ENCODE measurements at regions not wholly inside any gene's neighbourhood (a gene's known extent, or its start where the extent isn't known, plus 50 kb on each side); places are given as distances from the start of the nearest gene placed in this dataset.

GRCh38 chr4:27947302-27947701 lies 1086.7 kb downstream of the STIM2 start:
- H3K27ac ChIP-seq (ENCODE audit: insufficient read depth, low read length), result no peak overlapping the region

GRCh38 chr4:27964095-27964494 lies 1103.5 kb downstream of the STIM2 start:
- Histone ChIP-seq H3K4me3 (replicated peaks in 1 of 4; ENCODE audit: control extremely low read depth in 1 of 4, insufficient read depth in 1 of 4, low read depth in 3 of 4, low read length in 4 of 4) (no peak overlapping the region), H3K4me1 (ENCODE audit: control insufficient read depth, extremely low read depth, insufficient read depth, low read length) (no peaks in the 10 kb centered on the region), H3K9ac (ENCODE audit: insufficient read depth, low read length) (no peak overlapping the region), H3K27me3 (ENCODE audit: control insufficient read depth, insufficient read depth, low read length) (no peaks in the 10 kb centered on the region), H3K9me3 (ENCODE audit: control insufficient read depth, insufficient read depth, low read depth, low read length) (no peaks in the 10 kb centered on the region), H3K27ac (ENCODE audit: insufficient read depth, low read length) (no peak overlapping the region), H3K4me2 (ENCODE audit: extremely low read depth, insufficient read depth, low read length) (no peak overlapping the region), H2AFZ (ENCODE audit: low read length) (no peak overlapping the region), H3K79me2 (ENCODE audit: control insufficient read depth, insufficient read depth, low read length) (no peaks in the 10 kb centered on the region), H3K36me3 (ENCODE audit: control insufficient read depth, insufficient read depth, low read length) (no peaks in the 10 kb centered on the region), H4K20me1 (ENCODE audit: control insufficient read depth, extremely low read depth, insufficient read depth, low read length) (no peaks in the 10 kb centered on the region)
- DNase-seq (ENCODE audit: low read depth in 2 of 2), result no peak
- TF ChIP-seq CTCF (conservative IDR thresholded peaks at IDR 0.05 in 1 of 2, IDR thresholded peaks at IDR 0.05 in 1 of 2; ENCODE audit: low read depth in 1 of 2, low read length in 2 of 2) (no peak), EZH2 (IDR thresholded peaks at IDR 0.05; ENCODE audit: low read length, missing control alignments) (no peak)

More at GRCh38 chr4:27947302-27947701, 1086.7 kb downstream of the STIM2 start:
- no peak overlapping the region for H2AFZ ChIP-seq (ENCODE audit: low read length)
- H3K4me2 ChIP-seq (ENCODE audit: extremely low read depth, insufficient read depth, low read length), result no peak overlapping the region
- no peaks in the 10 kb centered on the region for H3K4me1 ChIP-seq (ENCODE audit: control insufficient read depth, extremely low read depth, insufficient read depth, low read length)
- no peaks in the 10 kb centered on the region for H3K9me3 ChIP-seq (ENCODE audit: control insufficient read depth, insufficient read depth, low read depth, low read length)
- no peaks in the 10 kb centered on the region for H4K20me1 ChIP-seq (ENCODE audit: control insufficient read depth, extremely low read depth, insufficient read depth, low read length)
- no peaks in the 10 kb centered on the region for H3K79me2 ChIP-seq (ENCODE audit: control insufficient read depth, insufficient read depth, low read length)
- TF ChIP-seq CTCF (conservative IDR thresholded peaks at IDR 0.05 in 1 of 2, IDR thresholded peaks at IDR 0.05 in 1 of 2; ENCODE audit: low read depth in 1 of 2, low read length in 2 of 2) (no peak), EZH2 (IDR thresholded peaks at IDR 0.05; ENCODE audit: low read length, missing control alignments) (no peak)
- no peaks in the 10 kb centered on the region for H3K27me3 ChIP-seq (ENCODE audit: control insufficient read depth, insufficient read depth, low read length)
- no peaks in the 10 kb centered on the region for H3K36me3 ChIP-seq (ENCODE audit: control insufficient read depth, insufficient read depth, low read length)
- H3K9ac ChIP-seq (ENCODE audit: insufficient read depth, low read length), result no peak overlapping the region
- no peak overlapping the region for H3K4me3 ChIP-seq (replicated peaks in 1 of 4; ENCODE audit: control extremely low read depth in 1 of 4, insufficient read depth in 1 of 4, low read depth in 3 of 4, low read length in 4 of 4)
- DNase-seq (ENCODE audit: low read depth in 2 of 2), result no peak

- Histone ChIP-seq H3K36me3 (ENCODE audit: control insufficient read depth, insufficient read depth, low read length) (no peaks in the 10 kb centered on the region), H3K9ac (ENCODE audit: insufficient read depth, low read length) (no peak overlapping the region)
- no peak for TF ChIP-seq EZH2 (IDR thresholded peaks at IDR 0.05; ENCODE audit: low read length, missing control alignments)
- no peak for TF ChIP-seq CTCF (conservative IDR thresholded peaks at IDR 0.05 in 1 of 2, IDR thresholded peaks at IDR 0.05 in 1 of 2; ENCODE audit: low read depth in 1 of 2, low read length in 2 of 2)
Measured at GRCh38 chr4:27966664-27967063, 1106.0 kb downstream of the STIM2 start.

More at GRCh38 chr4:27966664-27967063, 1106.0 kb downstream of the STIM2 start:
- no peaks in the 10 kb centered on the region for H3K27me3 ChIP-seq (ENCODE audit: control insufficient read depth, insufficient read depth, low read length)
- H3K27ac ChIP-seq (ENCODE audit: insufficient read depth, low read length), result no peak overlapping the region
- no peak for DNase-seq (ENCODE audit: low read depth in 2 of 2)
- H3K4me2 ChIP-seq (ENCODE audit: extremely low read depth, insufficient read depth, low read length), result no peak overlapping the region
- no peaks in the 10 kb centered on the region for H3K79me2 ChIP-seq (ENCODE audit: control insufficient read depth, insufficient read depth, low read length)
- H3K4me3 ChIP-seq (replicated peaks in 1 of 4; ENCODE audit: control extremely low read depth in 1 of 4, insufficient read depth in 1 of 4, low read depth in 3 of 4, low read length in 4 of 4), result no peak overlapping the region
- H3K4me1 ChIP-seq (ENCODE audit: control insufficient read depth, extremely low read depth, insufficient read depth, low read length), result no peaks in the 10 kb centered on the region
- no peak overlapping the region for H2AFZ ChIP-seq (ENCODE audit: low read length)
- H4K20me1 ChIP-seq (ENCODE audit: control insufficient read depth, extremely low read depth, insufficient read depth, low read length), result no peaks in the 10 kb centered on the region
- H3K9me3 ChIP-seq (ENCODE audit: control insufficient read depth, insufficient read depth, low read depth, low read length), result no peaks in the 10 kb centered on the region

All from fibroblast of lung (primary cell).